DOHH2 (cell line): ENCODE measurements at regions not wholly inside any gene's neighbourhood (a gene's known extent, or its start where the extent isn't known, plus 50 kb on each side); places are given as distances from the start of the nearest gene placed in this dataset.

Experiments
- H3F3A ChIP-seq: fragments of 200-600 bp; sonication (generic), shearing (Covaris generic); 2 replicates; pipeline ENCODE4 v1.6.0; 2016; ENCODE audit warnings: antibody characterized with exemption, mild to moderate bottlenecking; ENCODE audit not compliant: control insufficient read depth, insufficient read depth
- H3K27ac ChIP-seq: fragments of 200-600 bp; sonication (generic); 2 replicates; pipeline ENCODE4 v1.5.1; 2014; ENCODE audit warnings: low read depth, mild to moderate bottlenecking, low read length, moderate library complexity
- H3K27me3 ChIP-seq: fragments of 200-600 bp; sonication (generic); 2 replicates; pipeline ENCODE4 v1.6.1; 2014; ENCODE audit warnings: mild to moderate bottlenecking, low read length, mixed read lengths; ENCODE audit not compliant: control insufficient read depth
- H3K36me3 ChIP-seq: fragments of 200-600 bp; sonication (generic); 2 replicates; pipeline ENCODE4 v1.6.1; 2014; ENCODE audit warnings: mild to moderate bottlenecking, low read length, moderate library complexity, mixed read lengths; ENCODE audit not compliant: control insufficient read depth
- H3K4me1 ChIP-seq: fragments of 200-600 bp; sonication (generic); 2 replicates; pipeline ENCODE4 v1.6.1; 2014; ENCODE audit warnings: mild to moderate bottlenecking, low read length, mixed read lengths; ENCODE audit not compliant: control insufficient read depth
- H3K4me2 ChIP-seq: fragments of 200-600 bp; sonication (generic); 2 replicates; pipeline ENCODE4 v1.6.0; 2014; ENCODE audit warnings: mild to moderate bottlenecking, low read length, moderate library complexity
- H3K4me3 ChIP-seq: fragments of 200-600 bp; sonication (generic); 2 replicates; pipeline ENCODE4 v1.5.1; 2014; ENCODE audit warnings: mild to moderate bottlenecking, low read length, mixed read lengths
- H3K79me2 ChIP-seq: fragments of 200-600 bp; sonication (generic); 2 replicates; pipeline ENCODE4 v1.6.1; 2014; ENCODE audit warnings: mild to moderate bottlenecking, low read length, mixed read lengths; ENCODE audit not compliant: control insufficient read depth
- H3K9me2 ChIP-seq: fragments of 200-600 bp; sonication (generic); replicated peaks from 2 replicates; pipeline ENCODE4 v1.6.1; 2014; ENCODE audit warnings: mild to moderate bottlenecking, low read length, mixed read lengths; ENCODE audit not compliant: control insufficient read depth
- H3K9me3 ChIP-seq: fragments of 200-600 bp; sonication (generic); 2 replicates; pipeline ENCODE4 v1.6.1; 2014; ENCODE audit warnings: antibody characterized with exemption, low read length, mixed read lengths; ENCODE audit not compliant: control insufficient read depth, insufficient read depth
- H4K20me1 ChIP-seq: fragments of 200-600 bp; sonication (generic); 2 replicates; pipeline ENCODE4 v1.6.0; 2014; ENCODE audit warnings: low read depth, mild to moderate bottlenecking, antibody characterized with exemption, low read length, moderate library complexity; ENCODE audit not compliant: control insufficient read depth, insufficient read depth
- CTCF ChIP-seq: fragments of 200-600 bp; sonication (generic); IDR thresholded peaks from one replicate; pipeline ENCODE4 v1.5.1; 2014; ENCODE audit warnings: antibody characterized with exemption, mild to moderate bottlenecking, low read depth, low read length; ENCODE audit not compliant: poor library complexity, severe bottlenecking
- EZH2phosphoT487 ChIP-seq: fragments of 200-600 bp; sonication (generic); IDR thresholded peaks from 2 replicates; pipeline ENCODE4 v1.6.1; 2017; ENCODE audit warnings: borderline replicate concordance, mild to moderate bottlenecking, antibody characterized with exemption, low read length, moderate library complexity, mixed read lengths

DNA sequence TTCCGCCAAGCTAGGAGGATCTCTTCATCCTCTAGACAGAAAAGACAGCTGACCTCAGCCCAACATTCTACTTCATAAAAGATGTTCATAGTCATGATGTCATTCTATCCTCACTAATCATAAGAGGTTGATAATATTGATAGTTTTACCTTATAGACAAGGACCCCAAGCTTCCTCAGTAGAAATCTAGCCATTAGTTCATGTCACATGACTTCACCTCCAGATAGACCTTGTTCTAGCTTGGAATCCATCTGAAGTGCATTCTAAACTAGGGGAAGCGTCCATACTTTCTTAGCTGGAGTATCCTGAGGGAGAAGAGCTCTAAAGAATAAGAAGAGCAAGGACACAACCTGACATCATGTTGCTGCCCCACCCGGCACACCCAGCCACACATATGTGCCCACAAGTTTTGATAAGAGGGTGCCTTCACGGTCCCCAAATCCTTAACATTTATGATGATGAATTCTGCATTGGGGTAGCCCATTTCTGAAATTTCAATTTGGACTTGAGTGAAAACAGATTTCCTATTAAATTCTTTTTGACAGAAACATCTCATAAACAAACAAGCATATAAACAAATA lies 292.5 kb upstream of the STXBP5 start:
- no peaks in the 10 kb centered on the region for H3K4me1 ChIP-seq

GRCh38 chr6:146912730-146913685 lies 291.2 kb upstream of the STXBP5 start:
- Histone ChIP-seq H4K20me1 (no peaks in the 10 kb centered on the region), H3K4me1 (no peaks in the 10 kb centered on the region), H3K36me3 (no peaks in the 10 kb centered on the region), H3K9me2 (no peaks in the 10 kb centered on the region), H3K79me2 (no peaks in the 10 kb centered on the region), H3K27ac (no peak overlapping the region), H3K9me3 (no peaks in the 10 kb centered on the region), H3K27me3 (no peaks in the 10 kb centered on the region), H3K4me2 (no peak overlapping the region), H3K4me3 (no peak overlapping the region), H3F3A (no peaks in the 10 kb centered on the region)
- no peak for TF ChIP-seq CTCF
- TF ChIP-seq EZH2phosphoT487 = no peak

More for the DNA sequence above, 292.5 kb upstream of the STXBP5 start:
- no peaks in the 10 kb centered on the region for H4K20me1 ChIP-seq
- no peaks in the 10 kb centered on the region for H3F3A ChIP-seq
- no peaks in the 10 kb centered on the region for H3K27me3 ChIP-seq
- TF ChIP-seq CTCF (no peak), EZH2phosphoT487 (no peak)
- H3K36me3 ChIP-seq = no peaks in the 10 kb centered on the region
- H3K79me2 ChIP-seq = no peaks in the 10 kb centered on the region
- no peak overlapping the region for H3K4me3 ChIP-seq
- H3K4me2 ChIP-seq = no peak overlapping the region
- H3K9me2 ChIP-seq = no peaks in the 10 kb centered on the region
- H3K9me3 ChIP-seq = no peaks in the 10 kb centered on the region
- no peak overlapping the region for H3K27ac ChIP-seq

DNA sequence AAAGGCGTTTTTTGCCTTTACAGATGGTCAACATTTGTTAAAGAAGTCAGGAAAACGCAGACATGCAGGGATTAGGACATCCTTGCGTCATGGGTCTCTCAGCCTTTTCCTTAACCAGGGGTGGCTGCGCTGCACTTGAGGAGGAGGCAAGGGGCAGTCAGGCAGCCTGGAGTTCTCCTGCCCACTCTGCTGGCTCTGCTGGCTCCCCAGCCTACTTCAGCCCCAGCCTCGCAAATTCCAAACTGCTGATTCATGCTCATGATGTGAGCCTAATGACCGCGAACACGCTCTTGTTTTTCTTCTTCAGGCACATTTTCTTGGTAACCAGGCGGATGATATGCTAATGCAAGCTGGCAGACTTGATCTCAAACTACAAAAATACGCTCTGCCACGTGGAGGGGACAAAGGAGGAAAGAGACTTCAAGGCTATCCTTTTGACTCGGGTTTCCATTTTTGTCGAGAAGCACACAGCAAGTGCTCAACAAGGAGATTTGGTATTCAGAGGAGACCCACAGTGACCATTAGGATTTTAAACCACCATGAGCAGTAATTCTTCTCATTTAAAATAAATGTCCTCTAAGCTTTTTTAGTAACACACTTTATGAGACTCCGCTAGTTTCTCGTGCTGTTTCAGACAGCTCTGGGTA lies 290.3 kb upstream of the STXBP5 start:
- H3K9me3 ChIP-seq = no peaks in the 10 kb centered on the region
- no peaks in the 10 kb centered on the region for H3K9me2 ChIP-seq
- H3K4me2 ChIP-seq = no peak overlapping the region

More for the DNA sequence above, 290.3 kb upstream of the STXBP5 start:
- Histone ChIP-seq H3K4me3 (no peak overlapping the region), H4K20me1 (no peaks in the 10 kb centered on the region), H3K4me1 (no peaks in the 10 kb centered on the region), H3K27ac (no peak overlapping the region), H3F3A (no peaks in the 10 kb centered on the region), H3K36me3 (no peaks in the 10 kb centered on the region), H3K27me3 (no peaks in the 10 kb centered on the region), H3K79me2 (no peaks in the 10 kb centered on the region)
- TF ChIP-seq EZH2phosphoT487 (no peak), CTCF (no peak)
